ENCODE measurements at regions not wholly inside any gene's neighbourhood (a gene's known extent, or its start where the extent isn't known, plus 50 kb on each side); places are given as distances from the start of the nearest gene placed in this dataset.

GRCh38 chr4:155120536-155120935 lies 87.9 kb upstream of the NPY2R start:
- H2BK12ac ChIP-seq (ENCODE audit: low read length), result no peak overlapping the region
- H3K27me3 ChIP-seq (ENCODE audit: control insufficient read depth in 3 of 3, insufficient read depth in 3 of 3, low read depth in 1 of 3, low read length in 3 of 3), result no peaks in the 10 kb centered on the region
- H4K8ac ChIP-seq (ENCODE audit: low read depth, low read length), result no peak overlapping the region
- H2BK5ac ChIP-seq (ENCODE audit: low read length), result no peak overlapping the region
- no peak overlapping the region for H3K4me2 ChIP-seq (ENCODE audit: insufficient read depth, low read length, poor library complexity, severe bottlenecking)
- H3K18ac ChIP-seq (ENCODE audit: low read length), result no peak overlapping the region
- H3K9ac ChIP-seq (ENCODE audit: low read depth, low read length, poor library complexity), result no peak overlapping the region
- H3K9me3 ChIP-seq (replicated peaks in 1 of 2; ENCODE audit: control insufficient read depth in 2 of 2, insufficient read depth in 1 of 2, low read depth in 1 of 2, low read length in 2 of 2), result peaks cover 3% of the 10 kb centered on the region in 2 donors
- H3K27ac ChIP-seq (replicated peaks; ENCODE audit: low read length), result no peak overlapping the region
- no peak overlapping the region for H2AK5ac ChIP-seq (ENCODE audit: low read depth, low read length)
- DNase-seq (ENCODE audit: low spot score), result no peak
- no peak overlapping the region for H2AFZ ChIP-seq (ENCODE audit: low read length)
- H2BK15ac ChIP-seq (ENCODE audit: low read length), result no peak overlapping the region
- H3K4ac ChIP-seq (ENCODE audit: low read length), result no peak overlapping the region
- no peak overlapping the region for H4K91ac ChIP-seq (ENCODE audit: low read depth, low read length, poor library complexity)
- no peak overlapping the region for H3K14ac ChIP-seq (ENCODE audit: low read length)
- no peaks in the 10 kb centered on the region for H3K36me3 ChIP-seq (replicated peaks in 1 of 2; ENCODE audit: control insufficient read depth in 2 of 2, insufficient read depth in 2 of 2, low read length in 2 of 2)
- H3K79me1 ChIP-seq (ENCODE audit: low read depth, low read length), result no peaks in the 10 kb centered on the region
- WGBS, 2 donors (ENCODE audit: extremely low coverage in 2 of 2, insufficient read length in 2 of 2, insufficient replicate concordance in 1 of 2), result no CpG with 5 or more reads among the region's 1 CpG
- H3K4me3 ChIP-seq (ENCODE audit: low read length in 2 of 2), result no peak overlapping the region
- H3K4me1 ChIP-seq (ENCODE audit: control insufficient read depth in 2 of 2, insufficient read depth in 1 of 2, low read depth in 1 of 2, low read length in 2 of 2), result no peaks in the 10 kb centered on the region
- no peak overlapping the region for H2BK120ac ChIP-seq (ENCODE audit: low read depth, low read length)
- H3K23ac ChIP-seq (ENCODE audit: low read depth, low read length, poor library complexity), result no peak overlapping the region

GRCh38 chr4:155122382-155122781 lies 86.1 kb upstream of the NPY2R start:
- H3K23ac ChIP-seq (ENCODE audit: low read depth, low read length, poor library complexity), result no peak overlapping the region
- no peak overlapping the region for H3K14ac ChIP-seq (ENCODE audit: low read length)
- H3K27me3 ChIP-seq (ENCODE audit: control insufficient read depth in 3 of 3, insufficient read depth in 3 of 3, low read depth in 1 of 3, low read length in 3 of 3), result no peaks in the 10 kb centered on the region
- no peak overlapping the region for H3K18ac ChIP-seq (ENCODE audit: low read length)
- H3K9ac ChIP-seq (ENCODE audit: low read depth, low read length, poor library complexity), result no peak overlapping the region
- H2BK15ac ChIP-seq (ENCODE audit: low read length), result no peak overlapping the region
- H3K4me3 ChIP-seq (ENCODE audit: low read length in 2 of 2), result no peak overlapping the region
- no peak overlapping the region for H2AK5ac ChIP-seq (ENCODE audit: low read depth, low read length)
- H4K8ac ChIP-seq (ENCODE audit: low read depth, low read length), result no peak overlapping the region
- no peak overlapping the region for H3K4ac ChIP-seq (ENCODE audit: low read length)
- H2AFZ ChIP-seq (ENCODE audit: low read length), result no peak overlapping the region
- H3K79me1 ChIP-seq (ENCODE audit: low read depth, low read length), result no peaks in the 10 kb centered on the region
- peaks cover 3% of the 10 kb centered on the region in 2 donors for H3K9me3 ChIP-seq (replicated peaks in 1 of 2; ENCODE audit: control insufficient read depth in 2 of 2, insufficient read depth in 1 of 2, low read depth in 1 of 2, low read length in 2 of 2)
- no peak overlapping the region for H2BK120ac ChIP-seq (ENCODE audit: low read depth, low read length)
- no peaks in the 10 kb centered on the region for H3K36me3 ChIP-seq (replicated peaks in 1 of 2; ENCODE audit: control insufficient read depth in 2 of 2, insufficient read depth in 2 of 2, low read length in 2 of 2)
- H2BK5ac ChIP-seq (ENCODE audit: low read length), result no peak overlapping the region
- H4K91ac ChIP-seq (ENCODE audit: low read depth, low read length, poor library complexity), result no peak overlapping the region
- no peak overlapping the region for H2BK12ac ChIP-seq (ENCODE audit: low read length)
- no CpG with 5 or more reads among the region's 5 CpGs for WGBS, 2 donors (ENCODE audit: extremely low coverage in 2 of 2, insufficient read length in 2 of 2, insufficient replicate concordance in 1 of 2)
- no peak overlapping the region for H3K4me2 ChIP-seq (ENCODE audit: insufficient read depth, low read length, poor library complexity, severe bottlenecking)
- no peak overlapping the region for H3K27ac ChIP-seq (replicated peaks; ENCODE audit: low read length)
- no peaks in the 10 kb centered on the region for H3K4me1 ChIP-seq (ENCODE audit: control insufficient read depth in 2 of 2, insufficient read depth in 1 of 2, low read depth in 1 of 2, low read length in 2 of 2)
- no peak for DNase-seq (ENCODE audit: low spot score)

- Histone ChIP-seq H2BK5ac (ENCODE audit: low read length) (no peak overlapping the region), H2AFZ (ENCODE audit: low read length) (no peak overlapping the region), H3K79me1 (ENCODE audit: low read depth, low read length) (no peaks in the 10 kb centered on the region), H4K8ac (ENCODE audit: low read depth, low read length) (no peak overlapping the region), H2BK12ac (ENCODE audit: low read length) (no peak overlapping the region), H3K9me3 (replicated peaks in 1 of 2; ENCODE audit: control insufficient read depth in 2 of 2, insufficient read depth in 1 of 2, low read depth in 1 of 2, low read length in 2 of 2) (no peaks in the 10 kb centered on the region), H3K27ac (replicated peaks; ENCODE audit: low read length) (no peak overlapping the region), H2AK5ac (ENCODE audit: low read depth, low read length) (no peak overlapping the region), H3K4ac (ENCODE audit: low read length) (no peak overlapping the region), H4K91ac (ENCODE audit: low read depth, low read length, poor library complexity) (no peak overlapping the region), H3K4me1 (ENCODE audit: control insufficient read depth in 2 of 2, insufficient read depth in 1 of 2, low read depth in 1 of 2, low read length in 2 of 2) (no peaks in the 10 kb centered on the region), H2BK120ac (ENCODE audit: low read depth, low read length) (no peak overlapping the region), H3K9ac (ENCODE audit: low read depth, low read length, poor library complexity) (no peak overlapping the region), H3K14ac (ENCODE audit: low read length) (no peak overlapping the region), H3K27me3 (ENCODE audit: control insufficient read depth in 3 of 3, insufficient read depth in 3 of 3, low read depth in 1 of 3, low read length in 3 of 3) (no peaks in the 10 kb centered on the region), H3K4me3 (ENCODE audit: low read length in 2 of 2) (no peak overlapping the region), H3K36me3 (replicated peaks in 1 of 2; ENCODE audit: control insufficient read depth in 2 of 2, insufficient read depth in 2 of 2, low read length in 2 of 2) (no peaks in the 10 kb centered on the region), H3K4me2 (ENCODE audit: insufficient read depth, low read length, poor library complexity, severe bottlenecking) (no peak overlapping the region), H3K18ac (ENCODE audit: low read length) (no peak overlapping the region), H3K23ac (ENCODE audit: low read depth, low read length, poor library complexity) (no peak overlapping the region), H2BK15ac (ENCODE audit: low read length) (no peak overlapping the region)
- no peak for DNase-seq (ENCODE audit: low spot score)
Observed at GRCh38 chr4:155134136-155134535, 74.3 kb upstream of the NPY2R start.

GRCh38 chr4:155140889-155141288 lies 67.5 kb upstream of the NPY2R start:
- Histone ChIP-seq H4K91ac (ENCODE audit: low read depth, low read length, poor library complexity) (no peak overlapping the region), H3K27me3 (ENCODE audit: control insufficient read depth in 3 of 3, insufficient read depth in 3 of 3, low read depth in 1 of 3, low read length in 3 of 3) (no peaks in the 10 kb centered on the region), H4K8ac (ENCODE audit: low read depth, low read length) (no peak overlapping the region), H3K36me3 (replicated peaks in 1 of 2; ENCODE audit: control insufficient read depth in 2 of 2, insufficient read depth in 2 of 2, low read length in 2 of 2) (no peaks in the 10 kb centered on the region), H3K4me3 (ENCODE audit: low read length in 2 of 2) (no peak overlapping the region), H3K9ac (ENCODE audit: low read depth, low read length, poor library complexity) (no peak overlapping the region), H3K4me1 (ENCODE audit: control insufficient read depth in 2 of 2, insufficient read depth in 1 of 2, low read depth in 1 of 2, low read length in 2 of 2) (no peaks in the 10 kb centered on the region), H3K18ac (ENCODE audit: low read length) (no peak overlapping the region), H2BK15ac (ENCODE audit: low read length) (no peak overlapping the region), H2AFZ (ENCODE audit: low read length) (no peak overlapping the region), H2BK120ac (ENCODE audit: low read depth, low read length) (no peak overlapping the region), H3K9me3 (replicated peaks in 1 of 2; ENCODE audit: control insufficient read depth in 2 of 2, insufficient read depth in 1 of 2, low read depth in 1 of 2, low read length in 2 of 2) (peaks cover 0 to 2% of the 10 kb centered on the region in 2 donors), H3K4ac (ENCODE audit: low read length) (no peak overlapping the region), H3K27ac (replicated peaks; ENCODE audit: low read length) (no peak overlapping the region), H2BK12ac (ENCODE audit: low read length) (no peak overlapping the region), H2BK5ac (ENCODE audit: low read length) (no peak overlapping the region), H3K4me2 (ENCODE audit: insufficient read depth, low read length, poor library complexity, severe bottlenecking) (no peak overlapping the region), H3K79me1 (ENCODE audit: low read depth, low read length) (no peaks in the 10 kb centered on the region), H3K23ac (ENCODE audit: low read depth, low read length, poor library complexity) (no peak overlapping the region), H3K14ac (ENCODE audit: low read length) (no peak overlapping the region), H2AK5ac (ENCODE audit: low read depth, low read length) (no peak overlapping the region)
- WGBS, 2 donors (ENCODE audit: extremely low coverage in 2 of 2, insufficient read length in 2 of 2, insufficient replicate concordance in 1 of 2), result no CpG with 5 or more reads among the region's 5 CpGs
- DNase-seq (ENCODE audit: low spot score), result no peak
